GM19351 (cell line): ENCODE measurements at regions not wholly inside any gene's neighbourhood (a gene's known extent, or its start where the extent isn't known, plus 50 kb on each side); places are given as distances from the start of the nearest gene placed in this dataset.

ENCODE experiments used
- ATAC-seq: cut with Tn5 transposase; IDR thresholded peaks from one replicate; pipeline ENCODE4 v1.9.1; 2021; ENCODE audit warnings: mild to moderate bottlenecking, moderate library complexity; ENCODE audit not compliant: unreplicated experiment

DNA sequence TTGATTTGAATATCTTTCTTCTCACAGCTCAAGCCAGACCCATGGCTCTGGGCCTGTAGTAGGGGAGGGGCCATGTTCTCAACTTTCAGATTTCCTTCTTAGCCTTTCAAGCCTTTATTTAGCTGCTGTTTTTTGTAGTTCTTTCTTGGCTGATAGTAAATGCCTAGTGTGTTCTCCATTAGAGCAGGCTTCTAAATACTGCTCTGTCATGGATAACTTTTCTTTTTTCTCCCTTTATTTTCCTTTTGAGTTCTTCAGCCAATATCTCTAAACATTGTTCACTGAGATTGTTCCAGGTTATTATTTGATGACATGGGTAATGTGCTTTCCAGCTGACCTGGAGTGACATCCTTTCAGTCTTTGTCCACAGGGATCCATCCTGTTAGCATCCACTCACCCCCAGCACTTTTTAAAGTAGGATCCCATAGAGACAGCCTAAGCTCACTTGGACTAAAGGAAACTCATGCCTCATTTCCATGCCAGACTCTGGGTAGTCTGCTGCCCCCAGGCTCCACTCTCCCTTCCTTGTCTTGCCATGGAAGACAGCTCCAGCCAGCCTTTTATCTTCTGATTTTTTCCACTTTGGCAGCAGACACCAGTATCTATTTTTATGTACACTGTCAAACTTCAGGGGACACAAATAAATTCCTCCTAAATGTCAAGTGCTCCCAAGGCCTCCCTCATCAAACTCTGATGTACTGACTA, 645.6 kb downstream of the RNF144B start:
- ATAC-seq = no peak

DNA sequence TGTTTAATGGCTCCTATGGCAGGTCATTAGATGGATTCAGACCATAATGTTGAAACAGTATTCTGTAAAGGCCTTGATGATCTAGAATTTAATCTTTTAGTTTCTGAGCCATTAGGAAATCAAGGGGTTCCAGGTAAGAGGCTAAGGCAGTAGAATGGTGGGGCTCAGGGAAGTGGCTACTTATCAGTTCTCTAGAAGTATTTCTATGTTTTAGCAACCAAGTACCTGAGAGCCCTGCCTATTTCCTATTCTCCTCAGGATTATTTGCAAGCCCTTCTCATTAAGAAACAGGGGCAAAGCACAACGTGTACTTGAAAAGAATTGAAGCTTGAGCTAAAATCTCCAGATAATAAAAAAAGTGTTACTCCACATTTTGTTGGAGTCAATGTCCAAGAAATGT, 646.5 kb downstream of the RNF144B start:
- no peak for ATAC-seq

DNA sequence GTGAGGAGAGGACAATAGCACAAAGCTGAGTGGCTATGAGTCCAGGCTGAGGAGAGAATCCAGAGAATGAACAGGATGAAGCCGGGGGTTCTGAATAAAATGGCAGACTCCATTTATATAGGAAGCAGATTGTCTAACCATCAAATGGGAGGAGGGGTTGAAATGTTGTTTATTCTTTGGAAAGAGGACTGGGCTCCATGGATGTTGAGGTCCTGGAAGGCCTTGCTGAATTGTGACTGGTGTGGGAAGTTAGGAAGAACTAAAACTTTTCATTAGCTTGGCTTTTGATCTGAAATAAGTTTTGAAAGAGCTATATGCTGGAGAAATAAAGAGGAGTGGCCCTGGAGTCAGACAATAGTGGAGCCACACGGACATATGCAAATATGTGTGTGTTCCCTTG, 647.8 kb downstream of the RNF144B start:
- no peak for ATAC-seq

DNA sequence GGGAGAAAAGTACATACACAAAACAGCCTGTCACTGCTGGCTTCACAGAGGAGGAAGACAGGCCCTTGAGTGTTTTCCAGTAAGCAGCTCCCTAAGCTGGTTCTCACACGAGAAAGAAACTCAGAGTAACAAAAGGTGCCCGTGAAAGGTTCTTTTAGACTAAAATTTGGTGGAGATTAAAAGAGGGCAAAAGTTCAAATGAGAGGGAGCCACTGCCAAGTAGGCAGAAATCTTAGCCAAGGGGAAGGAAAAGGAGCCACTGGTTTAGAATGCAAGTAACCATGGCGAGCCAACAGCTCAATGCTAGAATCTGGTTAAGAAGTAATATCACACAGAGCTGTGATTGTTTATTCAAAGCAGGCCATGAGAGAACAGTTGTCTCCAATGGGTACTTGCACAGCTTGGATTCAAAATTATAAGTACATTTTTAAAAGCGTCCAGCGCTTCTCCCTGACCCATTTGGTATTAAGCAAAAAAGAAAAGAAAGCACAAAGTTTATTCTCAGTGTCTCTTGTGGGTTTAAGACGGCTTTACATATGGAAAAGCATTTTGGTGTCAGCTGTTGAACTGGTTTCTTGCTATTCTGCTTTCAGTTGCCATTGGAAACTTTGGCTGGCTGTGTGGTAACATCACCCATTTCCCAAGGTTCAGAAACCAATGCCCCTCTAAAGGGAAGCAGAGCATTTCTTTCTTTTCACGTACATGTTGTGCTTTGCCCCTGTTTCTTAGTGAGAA, 648.5 kb downstream of the RNF144B start:
- ATAC-seq = no peak

DNA sequence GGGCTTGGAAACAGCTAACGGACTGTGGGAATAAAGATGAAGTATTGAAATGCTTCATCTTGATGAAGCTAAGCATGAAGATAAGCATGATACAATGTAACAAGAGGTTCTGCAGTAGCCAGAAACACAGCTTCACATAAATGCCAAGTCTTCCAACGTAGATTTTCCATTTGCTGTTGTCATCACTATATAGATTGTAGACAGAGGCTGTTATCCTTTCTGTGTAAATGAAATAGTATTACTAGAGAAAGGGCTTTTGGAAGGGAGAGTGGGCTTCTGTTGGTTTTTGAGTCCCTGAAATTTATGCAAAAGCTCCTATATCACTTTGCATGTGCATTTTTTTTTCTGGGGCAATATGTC, 649.0 kb downstream of the RNF144B start:
- no peak for ATAC-seq

DNA sequence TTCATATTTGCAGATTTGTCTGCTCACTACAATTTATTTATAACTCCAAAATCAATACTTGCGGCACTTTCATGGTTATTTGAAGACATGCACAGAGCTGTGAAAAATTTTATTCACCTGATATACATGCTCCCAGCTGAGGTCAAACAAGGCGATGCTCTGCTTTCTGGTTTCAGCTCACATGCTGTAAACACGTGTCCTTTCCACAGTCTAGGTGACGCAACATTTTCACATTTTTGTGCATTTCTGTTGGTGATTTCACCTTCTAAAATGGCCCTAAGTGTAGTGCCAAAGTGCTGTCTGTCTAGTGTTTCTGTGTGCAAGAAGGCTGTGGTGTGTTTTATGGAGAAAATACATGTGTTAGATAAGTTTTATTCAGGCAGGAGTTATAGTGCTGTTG, 650.5 kb downstream of the RNF144B start:
- ATAC-seq = no peak

DNA sequence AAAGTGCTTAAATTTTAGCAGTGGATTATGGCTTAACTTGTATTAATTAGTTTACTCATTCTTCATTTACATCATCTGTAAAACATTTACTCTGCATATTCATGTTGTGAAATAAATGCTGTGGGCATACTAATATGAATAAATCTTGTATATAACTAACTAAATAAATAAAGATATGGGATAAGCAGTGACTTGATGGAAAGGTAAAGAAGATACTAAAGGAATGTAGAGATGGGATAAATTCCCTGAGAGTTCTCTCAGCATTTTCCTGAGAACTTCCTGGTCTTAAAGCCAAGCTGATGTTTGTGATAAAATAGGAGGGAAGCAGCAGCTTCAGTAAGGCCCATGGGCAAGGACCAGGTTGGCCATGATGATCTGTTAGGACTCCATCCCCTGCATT, 652.1 kb downstream of the RNF144B start:
- no peak for ATAC-seq

DNA sequence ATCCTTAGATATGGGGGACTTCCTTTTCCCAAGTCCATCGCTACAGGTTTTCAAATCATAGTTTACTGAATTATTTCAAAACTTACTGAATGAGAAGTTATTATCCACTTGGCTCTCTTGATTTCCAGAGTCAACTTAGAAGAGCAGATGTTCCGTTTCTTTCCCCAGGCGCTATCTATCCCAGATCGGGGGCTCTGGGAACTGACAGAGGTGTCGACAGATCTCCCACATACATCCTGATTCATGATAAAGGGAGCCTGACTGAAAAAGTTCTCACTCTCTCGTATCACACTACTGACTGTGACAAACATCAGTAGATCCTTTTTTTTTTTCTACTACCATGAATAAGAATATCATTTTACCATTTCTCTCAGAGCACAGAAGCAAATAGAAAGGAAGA, 654.8 kb downstream of the RNF144B start:
- ATAC-seq = no peak

DNA sequence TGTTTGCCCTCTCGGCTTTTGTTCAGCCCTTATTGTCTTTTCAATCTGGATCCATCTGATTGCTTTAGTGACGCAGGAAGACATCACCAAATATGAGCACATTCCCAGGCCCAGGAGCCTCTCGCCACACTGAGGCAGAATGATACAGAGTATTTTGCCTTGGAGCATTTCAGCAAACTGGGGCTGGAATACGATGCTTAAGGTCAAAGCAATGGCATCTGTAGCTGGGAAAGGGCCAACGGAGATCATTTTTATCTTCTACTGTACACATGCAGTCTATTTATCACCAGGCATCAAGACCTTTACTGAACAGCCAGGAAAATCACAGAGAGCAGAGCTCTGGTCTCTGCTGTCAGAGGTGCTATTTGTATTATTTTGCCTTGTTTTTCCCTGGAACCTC, 655.3 kb downstream of the RNF144B start:
- no peak for ATAC-seq

DNA sequence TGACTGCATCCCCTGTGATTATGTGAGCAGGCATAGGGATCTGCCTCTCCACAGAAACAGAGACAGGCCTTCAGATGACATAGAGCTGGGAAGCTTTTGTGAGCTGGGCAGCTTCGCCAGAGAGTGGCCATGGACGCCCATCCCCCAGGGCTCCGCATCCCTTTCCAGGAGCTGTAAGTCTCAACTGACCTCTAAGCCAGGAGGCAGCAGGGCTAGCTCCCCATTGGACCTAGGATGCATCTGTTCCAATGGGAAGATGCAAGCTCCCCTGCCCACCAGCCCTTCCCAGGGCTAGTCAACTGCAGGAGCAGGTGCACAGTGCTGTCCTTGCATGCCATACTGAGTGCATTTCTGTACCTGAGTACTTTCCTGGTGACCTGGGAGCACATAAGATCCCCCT, 663.6 kb downstream of the RNF144B start:
- ATAC-seq = no peak

DNA sequence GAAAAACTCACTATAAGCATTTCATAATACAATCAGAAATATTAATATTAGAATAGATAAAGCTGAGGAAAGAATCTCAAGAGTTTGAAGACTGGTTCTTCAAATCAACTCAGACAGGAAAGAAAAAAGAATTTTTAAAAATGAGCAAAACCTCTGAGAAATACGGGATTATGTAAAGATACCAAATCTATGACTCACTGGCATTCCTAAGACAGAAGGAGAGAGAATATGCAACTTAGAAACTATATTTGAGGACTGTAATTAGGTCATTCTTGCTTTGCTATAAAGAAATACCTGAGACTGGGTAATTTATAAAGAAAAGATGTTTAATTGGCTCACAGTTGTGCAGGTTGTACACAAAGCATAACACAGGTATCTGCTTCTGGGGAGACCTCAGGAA, 665.1 kb downstream of the RNF144B start:
- ATAC-seq = no peak

DNA sequence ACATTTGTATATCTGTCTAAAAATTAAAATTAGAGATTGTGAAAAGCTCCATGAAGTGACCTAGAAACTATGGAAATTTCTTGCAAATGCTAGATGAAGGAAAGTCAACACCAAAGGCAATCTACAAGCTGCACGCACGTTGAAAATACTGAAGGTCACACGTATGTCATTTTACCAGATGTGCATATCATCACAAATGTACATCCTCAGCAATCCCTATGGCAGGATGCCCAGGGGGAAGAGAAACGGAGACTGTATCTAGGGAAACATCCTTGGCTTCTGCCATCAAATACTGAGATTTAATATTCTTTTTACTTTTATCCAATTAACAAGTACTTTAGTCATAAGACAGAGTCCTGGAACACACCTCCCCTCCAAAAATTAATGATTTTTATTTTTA, 672.0 kb downstream of the RNF144B start:
- no peak for ATAC-seq

DNA sequence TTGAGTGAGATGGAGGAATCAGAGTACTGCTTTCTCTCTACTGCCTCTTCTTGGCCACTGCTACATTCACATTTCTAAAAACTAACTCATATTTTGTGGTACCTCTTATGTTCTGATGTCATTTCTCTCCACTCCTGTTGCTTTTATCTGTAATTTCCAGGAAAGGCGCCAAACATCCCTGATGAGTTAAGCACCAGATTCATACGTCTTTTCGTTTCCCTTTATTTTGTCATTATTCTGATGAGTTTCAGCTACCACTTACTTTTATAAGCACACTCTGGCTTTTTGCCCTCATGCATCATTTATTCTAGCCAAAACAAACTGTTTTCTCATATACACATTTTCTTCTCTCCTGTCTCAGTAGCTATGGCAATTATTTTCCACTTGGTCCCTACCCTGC, 680.0 kb downstream of the RNF144B start:
- no peak for ATAC-seq

DNA sequence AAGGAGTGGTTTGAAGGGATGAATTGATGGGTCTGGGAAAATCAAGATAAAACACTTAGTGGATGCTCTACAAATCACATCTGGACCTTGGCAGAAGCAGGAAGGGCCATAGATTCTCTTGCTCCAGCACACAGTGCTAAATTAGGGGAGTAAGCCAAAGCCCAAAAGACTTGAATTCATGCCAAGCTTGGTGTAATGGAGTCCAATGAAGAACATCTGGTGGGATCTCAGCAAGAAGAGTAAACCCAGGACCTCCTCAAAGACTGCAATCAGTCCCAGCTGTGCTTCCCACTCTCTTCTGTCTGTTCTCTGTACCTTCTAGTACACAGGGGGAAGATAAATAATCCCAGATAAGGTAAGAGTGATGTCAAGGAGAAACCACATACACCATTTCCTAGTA, 683.4 kb downstream of the RNF144B start:
- no peak for ATAC-seq

DNA sequence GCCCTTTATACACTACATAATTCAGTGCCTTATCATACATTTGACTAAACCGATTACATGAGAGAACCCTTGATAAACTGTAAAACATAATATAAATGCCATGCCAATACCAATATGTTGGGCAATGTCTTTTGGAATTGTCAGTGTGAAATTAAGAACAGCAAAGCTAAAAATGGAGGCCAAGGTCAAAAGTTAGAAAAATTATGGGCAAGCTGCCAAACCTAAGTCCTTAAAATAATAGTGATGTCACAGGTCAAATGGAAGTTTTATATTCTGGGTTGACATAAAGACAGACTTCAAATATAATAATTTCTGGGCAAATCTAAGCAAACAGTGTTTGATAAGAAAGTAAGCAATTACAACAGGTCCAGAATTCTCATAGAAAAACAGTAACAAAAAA, 696.7 kb downstream of the RNF144B start:
- no peak for ATAC-seq

DNA sequence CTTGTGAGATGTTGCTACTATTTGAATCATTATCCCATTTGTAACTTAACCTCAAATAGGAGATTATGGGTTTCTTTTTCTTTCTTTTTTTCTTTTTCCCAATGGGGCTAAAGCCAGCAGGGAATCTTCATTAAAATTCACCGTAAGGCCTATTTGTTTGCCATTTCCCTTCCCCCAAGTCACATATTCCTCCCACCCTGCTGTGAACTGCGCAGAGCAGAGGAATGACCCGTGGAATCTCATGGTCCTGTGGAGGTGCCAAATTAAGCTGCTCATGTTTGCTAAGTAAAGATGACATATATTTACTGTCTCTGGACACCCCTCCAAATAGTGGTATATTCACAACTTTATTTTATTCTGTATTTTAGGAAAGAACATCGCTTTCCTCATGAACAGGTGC, 699.3 kb downstream of the RNF144B start:
- ATAC-seq = no peak

DNA sequence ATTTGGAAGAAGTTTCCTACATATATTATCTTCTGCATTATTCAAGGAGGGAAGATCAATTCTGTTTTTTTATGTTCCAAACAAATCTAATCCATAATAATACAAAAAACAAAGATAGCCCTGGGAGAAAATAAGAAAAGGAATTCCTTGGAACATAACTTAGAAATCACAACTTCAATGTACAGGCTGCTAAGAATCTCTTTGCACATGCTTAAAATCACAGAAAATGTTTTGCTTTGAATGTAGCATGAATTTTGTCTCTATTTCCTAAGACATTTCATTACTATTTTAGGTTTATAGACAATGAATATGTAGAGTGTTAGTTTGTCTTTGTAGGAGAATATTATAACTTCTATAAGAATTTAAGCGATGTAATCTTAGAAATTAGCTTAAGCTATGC, 700.1 kb downstream of the RNF144B start:
- ATAC-seq = no peak

DNA sequence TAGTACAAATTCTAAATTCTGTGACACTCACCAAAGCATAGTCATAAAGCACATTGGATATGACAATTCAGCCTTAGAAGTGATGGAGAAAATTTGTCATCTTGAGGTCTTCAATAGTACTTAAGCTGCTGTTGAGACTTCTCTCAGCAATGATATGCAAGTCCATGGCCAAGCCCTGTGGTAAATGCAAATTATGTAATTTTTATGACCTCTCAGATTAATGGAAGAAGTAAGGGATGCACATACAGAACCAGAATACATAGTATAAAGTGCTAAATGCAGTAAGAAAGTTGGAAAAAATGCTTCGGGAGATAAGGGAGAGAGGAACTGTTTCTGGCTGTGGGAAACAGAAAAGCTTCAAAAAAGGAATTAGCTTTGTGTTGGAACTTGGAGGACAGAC, 700.7 kb downstream of the RNF144B start:
- ATAC-seq = no peak

DNA sequence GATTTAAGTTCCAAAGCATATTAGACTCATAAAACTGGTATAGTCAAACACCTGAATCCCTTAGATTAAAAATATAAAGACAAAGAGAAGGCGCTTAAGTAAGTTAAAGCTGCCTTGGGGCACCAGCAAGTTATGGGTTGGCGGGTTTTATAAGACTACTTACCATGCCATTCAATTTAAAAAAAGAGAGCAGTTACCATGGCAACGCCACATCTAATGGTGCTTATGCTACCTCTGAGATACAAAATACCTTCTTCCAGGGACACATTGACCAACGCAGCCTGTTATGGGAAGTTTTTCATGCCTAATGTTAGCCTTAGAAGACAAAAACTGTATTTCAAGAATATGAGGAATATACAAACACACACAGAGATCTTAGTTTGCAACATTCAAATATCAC, 713.6 kb downstream of the RNF144B start:
- no peak for ATAC-seq

DNA sequence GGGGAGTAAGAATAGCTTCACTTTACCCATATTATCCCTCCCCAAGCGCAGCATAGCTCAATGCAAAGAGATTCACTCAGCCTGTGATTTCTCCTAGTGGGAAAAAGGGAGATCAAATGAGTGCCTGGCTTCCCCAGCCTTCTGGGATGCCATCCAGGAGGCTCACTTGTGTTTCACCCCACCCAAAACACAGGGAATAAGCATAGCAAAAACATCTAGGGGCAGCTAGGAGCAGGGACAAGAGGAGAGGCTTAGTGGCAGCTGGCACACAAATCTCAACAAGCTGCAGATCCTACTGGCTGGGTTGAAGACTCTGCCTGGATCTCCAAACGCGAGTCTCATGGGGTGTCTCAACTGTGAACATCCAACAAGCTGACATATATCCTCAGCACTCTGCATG, 715.8 kb downstream of the RNF144B start:
- ATAC-seq = no peak

DNA sequence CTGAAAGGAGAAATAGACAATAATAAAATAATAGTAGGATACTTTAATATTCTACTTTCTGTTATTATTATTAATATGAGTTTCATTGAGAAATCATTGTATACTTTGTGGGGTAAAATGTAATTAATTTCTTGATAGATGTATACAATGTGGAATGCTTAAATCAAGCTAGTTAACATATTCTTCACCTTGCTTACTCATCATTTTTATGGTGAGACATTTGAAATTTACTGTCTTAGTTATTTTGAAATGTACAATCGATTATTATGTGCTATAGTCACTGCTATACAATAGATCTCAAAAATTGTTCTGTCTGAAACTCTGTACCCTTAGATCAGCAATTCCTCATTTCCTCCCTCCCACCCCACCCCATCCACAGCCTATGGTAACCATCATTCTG, 720.3 kb downstream of the RNF144B start:
- ATAC-seq = no peak

DNA sequence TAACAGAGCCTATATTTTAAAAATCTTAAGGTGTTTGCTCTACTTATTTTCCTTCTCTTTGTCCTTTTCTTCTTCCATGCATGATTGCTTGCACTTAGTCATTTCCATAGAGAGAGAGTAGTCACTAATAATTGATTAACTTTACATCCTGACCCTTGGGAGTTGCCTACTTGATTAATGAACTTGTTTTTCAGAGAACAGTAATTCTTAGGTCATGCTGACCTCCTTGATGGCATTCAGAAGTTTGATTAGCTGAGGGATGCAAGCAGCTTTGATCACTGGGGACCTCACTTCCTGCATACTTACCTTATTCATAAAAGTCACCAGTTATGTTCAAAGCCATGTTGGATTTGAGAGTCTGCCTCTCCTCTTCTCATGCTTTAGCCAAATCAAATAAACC, 715.6 kb upstream of the ID4 start:
- ATAC-seq = no peak

DNA sequence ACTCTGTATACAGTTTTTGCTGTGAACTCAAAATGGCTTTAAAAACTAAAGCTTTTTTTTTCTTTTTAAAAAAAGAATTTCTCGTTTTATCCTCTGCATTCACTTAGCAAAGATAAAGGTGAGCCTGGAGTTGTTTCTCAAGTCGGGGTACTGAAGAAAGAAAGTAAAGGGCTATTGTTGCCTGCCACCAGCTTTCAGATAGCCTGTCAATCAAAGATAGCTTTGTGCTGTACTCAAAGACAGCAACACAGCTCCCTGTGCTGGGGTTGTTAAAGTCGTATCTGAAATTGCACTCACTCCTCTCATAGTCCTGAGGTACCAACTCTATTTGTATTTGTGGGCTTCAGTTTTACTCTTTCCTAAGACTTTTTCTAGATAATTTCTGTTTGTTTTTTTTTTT, 710.1 kb upstream of the ID4 start:
- no peak for ATAC-seq
